ENCODE measurements at regions not wholly inside any gene's neighbourhood (a gene's known extent, or its start where the extent isn't known, plus 50 kb on each side); places are given as distances from the start of the nearest gene placed in this dataset.

GRCh38 chr10:52423369-52423768, 109.3 kb downstream of the DKK1 start:
- Mint-ChIP-seq H3K27ac (no peak overlapping the region), H3K4me3 (no peak overlapping the region), H3K36me3 (ENCODE audit: low read depth) (no peaks in the 10 kb centered on the region), H3K9me3 (peaks cover 4% of the 10 kb centered on the region), H3K27me3 (no peaks in the 10 kb centered on the region), H3K4me1 (ENCODE audit: low read depth) (no peaks in the 10 kb centered on the region)
- Histone ChIP-seq H3K9me3 (ENCODE audit: control insufficient read depth in 1 of 2, insufficient read depth in 1 of 2, low read length in 2 of 2) (peaks cover 0 to 4% of the 10 kb centered on the region in 2 experiments), H3K36me3 (ENCODE audit: insufficient read depth, low read length) (no peaks in the 10 kb centered on the region), H3K4me3 (ENCODE audit: low read length) (no peak overlapping the region), H3K27me3 (ENCODE audit: control insufficient read depth in 1 of 2, insufficient read depth in 2 of 2, low read length in 2 of 2) (no peaks in the 10 kb centered on the region), H3K4me1 (ENCODE audit: insufficient read depth, low read length) (no peaks in the 10 kb centered on the region), H3K27ac (ENCODE audit: low read depth in 1 of 2, low read length in 2 of 2) (no peak overlapping the region)
- ChIA-PET CTCF (no interaction called here), POLR2A (no interaction called here)
- intact Hi-C loops (cut with DNase I, micrococcal nuclease), result no loop called here
- ATAC-seq (ENCODE audit: poor library complexity), result no peak
- TF ChIP-seq CTCF (IDR thresholded peaks at IDR 0.05), result no peak
- DNase-seq, result no peak

- TF ChIP-seq CTCF (IDR thresholded peaks at IDR 0.05), result no peak
- CTCF ChIA-PET, result no interaction called here
- peaks cover 0 to 4% of the 10 kb centered on the region in 2 experiments for H3K9me3 ChIP-seq (ENCODE audit: control insufficient read depth in 1 of 2, insufficient read depth in 1 of 2, low read length in 2 of 2)
- no peak overlapping the region for H3K4me3 ChIP-seq (ENCODE audit: low read length)
- intact Hi-C loops (cut with DNase I, micrococcal nuclease), result no loop called here
- H3K27me3 Mint-ChIP-seq, result no peaks in the 10 kb centered on the region
- no peaks in the 10 kb centered on the region for H3K27me3 ChIP-seq (ENCODE audit: control insufficient read depth in 1 of 2, insufficient read depth in 2 of 2, low read length in 2 of 2)
- no peaks in the 10 kb centered on the region for H3K36me3 ChIP-seq (ENCODE audit: insufficient read depth, low read length)
- H3K4me3 Mint-ChIP-seq, result no peak overlapping the region
- H3K9me3 Mint-ChIP-seq, result peaks cover 4% of the 10 kb centered on the region
- ATAC-seq (ENCODE audit: poor library complexity) (no peak), DNase-seq (no peak)
- H3K27ac ChIP-seq (ENCODE audit: low read depth in 1 of 2, low read length in 2 of 2), result no peak overlapping the region
- H3K27ac Mint-ChIP-seq, result no peak overlapping the region
- no peaks in the 10 kb centered on the region for H3K36me3 Mint-ChIP-seq (ENCODE audit: low read depth)
- POLR2A ChIA-PET, result no interaction called here
- H3K4me1 ChIP-seq (ENCODE audit: insufficient read depth, low read length), result no peaks in the 10 kb centered on the region
- H3K4me1 Mint-ChIP-seq (ENCODE audit: low read depth), result no peaks in the 10 kb centered on the region
Observed at GRCh38 chr10:52424341-52424740, 110.3 kb downstream of the DKK1 start.

- CTCF ChIA-PET, result no interaction called here
- POLR2A ChIA-PET, result no interaction called here
- ATAC-seq (ENCODE audit: poor library complexity) (no peak), DNase-seq (no peak)
- H3K36me3 ChIP-seq (ENCODE audit: insufficient read depth, low read length), result no peaks in the 10 kb centered on the region
- Mint-ChIP-seq H3K9me3 (no peaks in the 10 kb centered on the region), H3K27me3 (no peaks in the 10 kb centered on the region), H3K27ac (no peak overlapping the region), H3K4me3 (no peak overlapping the region), H3K36me3 (ENCODE audit: low read depth) (no peaks in the 10 kb centered on the region), H3K4me1 (ENCODE audit: low read depth) (no peaks in the 10 kb centered on the region)
- H3K9me3 ChIP-seq (ENCODE audit: control insufficient read depth in 1 of 2, insufficient read depth in 1 of 2, low read length in 2 of 2), result peaks cover 0 to 12% of the 10 kb centered on the region in 2 experiments
- H3K27ac ChIP-seq (ENCODE audit: low read depth in 1 of 2, low read length in 2 of 2), result no peak overlapping the region
- no peaks in the 10 kb centered on the region for H3K4me1 ChIP-seq (ENCODE audit: insufficient read depth, low read length)
- no peak overlapping the region for H3K4me3 ChIP-seq (ENCODE audit: low read length)
- H3K27me3 ChIP-seq (ENCODE audit: control insufficient read depth in 1 of 2, insufficient read depth in 2 of 2, low read length in 2 of 2), result no peaks in the 10 kb centered on the region
- no peak for TF ChIP-seq CTCF (IDR thresholded peaks at IDR 0.05)
- intact Hi-C loops (cut with DNase I, micrococcal nuclease), result no loop called here
Observed at GRCh38 chr10:52434734-52435133, 120.7 kb downstream of the DKK1 start.
